ENCODE measurements at regions not wholly inside any gene's neighbourhood (a gene's known extent, or its start where the extent isn't known, plus 50 kb on each side); places are given as distances from the start of the nearest gene placed in this dataset.

GRCh38 chr10:53123311-53123710 lies 350.7 kb upstream of the MBL2 start:
- Mint-ChIP-seq H3K27me3 (ENCODE audit: insufficient read depth, unreplicated experiment) (no peaks in the 10 kb centered on the region), H3K4me3 (ENCODE audit: unreplicated experiment) (no peak overlapping the region), H3K36me3 (ENCODE audit: insufficient read depth, unreplicated experiment) (no peaks in the 10 kb centered on the region), H3K4me1 (ENCODE audit: insufficient read depth, unreplicated experiment) (peaks cover 6% of the 10 kb centered on the region), H3K9me3 (ENCODE audit: unreplicated experiment) (no peaks in the 10 kb centered on the region), H3K27ac (ENCODE audit: low read depth, unreplicated experiment) (no peak overlapping the region)
- POLR2A ChIA-PET, result no interaction called here
- BruUV-seq (replicated peaks), result no TSS peak
- DNase-seq (ENCODE audit: unreplicated experiment), result peak; percentile 42
- CTCF ChIA-PET, result interaction anchor here (0.6 kb wide), 1 partner anchor 303 kb away, joined by 6 read pairs; no protein-coding TSS in a partner anchor
- intact Hi-C loops (cut with micrococcal nuclease), result no loop called here
- no peak for TF ChIP-seq CTCF (IDR thresholded peaks at IDR 0.05; ENCODE audit: unreplicated experiment)

GRCh38 chr10:53122281-53122680 lies 349.7 kb upstream of the MBL2 start:
- H3K4me3 Mint-ChIP-seq (ENCODE audit: unreplicated experiment), result no peak overlapping the region
- intact Hi-C loops (cut with micrococcal nuclease), result no loop called here
- POLR2A ChIA-PET, result interaction anchor here (0.6 kb wide), 1 partner anchor 18 kb away, joined by 3 read pairs; no protein-coding TSS in a partner anchor
- H3K9me3 Mint-ChIP-seq (ENCODE audit: unreplicated experiment), result no peaks in the 10 kb centered on the region
- H3K27me3 Mint-ChIP-seq (ENCODE audit: insufficient read depth, unreplicated experiment), result no peaks in the 10 kb centered on the region
- H3K4me1 Mint-ChIP-seq (ENCODE audit: insufficient read depth, unreplicated experiment), result peaks cover 6% of the 10 kb centered on the region
- no peak overlapping the region for H3K27ac Mint-ChIP-seq (ENCODE audit: low read depth, unreplicated experiment)
- CTCF ChIA-PET, result no interaction called here
- H3K36me3 Mint-ChIP-seq (ENCODE audit: insufficient read depth, unreplicated experiment), result no peaks in the 10 kb centered on the region
- BruUV-seq (replicated peaks), result no TSS peak
- DNase-seq (ENCODE audit: unreplicated experiment), result no peak
- TF ChIP-seq CTCF (IDR thresholded peaks at IDR 0.05; ENCODE audit: unreplicated experiment), result no peak

- DNase-seq (ENCODE audit: unreplicated experiment), result no peak
- ChIA-PET POLR2A (interaction anchor here (0.6 kb wide), 1 partner anchor 166 kb away, joined by 3 read pairs; no protein-coding TSS in a partner anchor), CTCF (interaction anchor here (0.5 to 0.8 kb wide), 2 partner anchors 9 to 341 kb away, joined by 3 read pairs; no protein-coding TSS in a partner anchor)
- H3K9me3 Mint-ChIP-seq (ENCODE audit: unreplicated experiment), result peaks cover 15% of the 10 kb centered on the region
- no peak overlapping the region for H3K4me3 Mint-ChIP-seq (ENCODE audit: unreplicated experiment)
- H3K36me3 Mint-ChIP-seq (ENCODE audit: insufficient read depth, unreplicated experiment), result no peaks in the 10 kb centered on the region
- no peak overlapping the region for H3K27ac Mint-ChIP-seq (ENCODE audit: low read depth, unreplicated experiment)
- no TSS peak for BruUV-seq (replicated peaks)
- intact Hi-C loops (cut with micrococcal nuclease), result no loop called here
- TF ChIP-seq CTCF (IDR thresholded peaks at IDR 0.05; ENCODE audit: unreplicated experiment), result no peak
- no peaks in the 10 kb centered on the region for H3K4me1 Mint-ChIP-seq (ENCODE audit: insufficient read depth, unreplicated experiment)
- no peaks in the 10 kb centered on the region for H3K27me3 Mint-ChIP-seq (ENCODE audit: insufficient read depth, unreplicated experiment)
These were observed 343.1 kb upstream of the MBL2 start for GRCh38 chr10:53115660-53116059.

GRCh38 chr10:53111529-53111928 lies 338.9 kb upstream of the MBL2 start:
- H3K4me3 Mint-ChIP-seq (ENCODE audit: unreplicated experiment), result no peak overlapping the region
- DNase-seq (ENCODE audit: unreplicated experiment), result no peak
- POLR2A ChIA-PET, result no interaction called here
- BruUV-seq (replicated peaks), result no TSS peak
- no peak overlapping the region for H3K27ac Mint-ChIP-seq (ENCODE audit: low read depth, unreplicated experiment)
- H3K27me3 Mint-ChIP-seq (ENCODE audit: insufficient read depth, unreplicated experiment), result no peaks in the 10 kb centered on the region
- peaks cover 15% of the 10 kb centered on the region for H3K9me3 Mint-ChIP-seq (ENCODE audit: unreplicated experiment)
- CTCF ChIA-PET, result interaction anchor here (0.7 kb wide), 1 partner anchor 13 kb away, joined by 4 read pairs; no protein-coding TSS in a partner anchor
- no peak for TF ChIP-seq CTCF (IDR thresholded peaks at IDR 0.05; ENCODE audit: unreplicated experiment)
- intact Hi-C loops (cut with micrococcal nuclease), result no loop called here
- no peaks in the 10 kb centered on the region for H3K36me3 Mint-ChIP-seq (ENCODE audit: insufficient read depth, unreplicated experiment)
- H3K4me1 Mint-ChIP-seq (ENCODE audit: insufficient read depth, unreplicated experiment), result peaks cover 10% of the 10 kb centered on the region
